DND-41 (cell line): ENCODE measurements at regions not wholly inside any gene's neighbourhood (a gene's known extent, or its start where the extent isn't known, plus 50 kb on each side); places are given as distances from the start of the nearest gene placed in this dataset.

Experiments
- CTCF ChIP-seq: IDR thresholded peaks from 2 replicates; pipeline ENCODE4 v1.5.1; 2012; ENCODE audit warnings: borderline replicate concordance, low read length, moderate library complexity, mild to moderate bottlenecking; ENCODE audit not compliant: poor library complexity, severe bottlenecking; ENCODE audit errors: extremely low read depth
- EZH2 ChIP-seq: IDR thresholded peaks from 3 replicates; pipeline ENCODE4 v1.6.1; 2012; ENCODE audit warnings: borderline replicate concordance, low read depth, mild to moderate bottlenecking, moderate library complexity, low read length, inconsistent platforms; ENCODE audit not compliant: severe bottlenecking

- TF ChIP-seq CTCF, result peak; percentile 26
- TF ChIP-seq EZH2, result no peak
Measured at GRCh38 chr12:46517579-46517962, 145.0 kb upstream of the SLC38A2 start.
